OCI-LY3 (cell line): ENCODE measurements at regions not wholly inside any gene's neighbourhood (a gene's known extent, or its start where the extent isn't known, plus 50 kb on each side); places are given as distances from the start of the nearest gene placed in this dataset.

Source experiments
- H2AFZ ChIP-seq: fragments of 200-600, 300-600 bp; shearing (Covaris generic); 2 replicates; pipeline ENCODE4 v1.6.0; 2014; ENCODE audit warnings: antibody characterized with exemption, low read depth, low read length
- H3K27ac ChIP-seq: fragments of 200-600, 300-600 bp; sonication (generic); 2 replicates; pipeline ENCODE4 v1.5.1; 2014; ENCODE audit warnings: mild to moderate bottlenecking, low read length, moderate library complexity, mixed read lengths
- H3K27me3 ChIP-seq: fragments of 200-600, 300-600 bp; sonication (generic); 2 replicates; pipeline ENCODE4 v1.6.1; 2014; ENCODE audit warnings: low read depth, low read length, mixed read lengths
- H3K36me3 ChIP-seq: fragments of 200-600, 300-600 bp; sonication (generic); replicated peaks from 2 replicates; pipeline ENCODE3; 2014; ENCODE audit warnings: low read depth, low read length, mixed read lengths
- H3K4me1 ChIP-seq: fragments of 300-600, 200-600 bp; sonication (generic); 2 replicates; pipeline ENCODE4 v1.6.1; 2014; ENCODE audit warnings: low read length, mixed read lengths
- H3K4me2 ChIP-seq: fragments of 200-600, 300-600 bp; sonication (generic); 2 replicates; pipeline ENCODE4 v1.6.1; 2014; ENCODE audit warnings: low read length, mixed read lengths
- H3K4me3 ChIP-seq: fragments of 300-600, 200-600 bp; sonication (generic); 2 replicates; pipeline ENCODE4 v1.5.1; 2014; ENCODE audit warnings: antibody characterized with exemption, mild to moderate bottlenecking, low read length, moderate library complexity
- H3K79me2 ChIP-seq: fragments of 300-600, 200-600 bp; shearing (Covaris generic); 2 replicates; pipeline ENCODE4 v1.6.1; 2014; ENCODE audit warnings: mild to moderate bottlenecking, low read length, mixed read lengths
- H3K9ac ChIP-seq: fragments of 300-600, 200-600 bp; shearing (Covaris generic); 2 replicates; pipeline ENCODE4 v1.6.0; 2014; ENCODE audit warnings: mild to moderate bottlenecking, low read length, moderate library complexity
- H3K9me3 ChIP-seq: fragments of 200-600, 300-600 bp; shearing (Covaris generic); 2 replicates; pipeline ENCODE4 v1.6.1; 2014; ENCODE audit warnings: low read length, mixed read lengths; ENCODE audit not compliant: insufficient read depth
- H4K20me1 ChIP-seq: fragments of 200-600, 300-600 bp; sonication (generic); 2 replicates; pipeline ENCODE4 v1.6.1; 2016; ENCODE audit warnings: low read length, mixed read lengths; ENCODE audit not compliant: insufficient read depth
- CTCF ChIP-seq: fragments of 200-600, 300-600 bp; sonication (generic); IDR thresholded peaks from 2 replicates; pipeline ENCODE4 v1.5.1; 2014; ENCODE audit warnings: antibody characterized with exemption, low read length, low read depth
- EZH2phosphoT487 ChIP-seq: fragments of 200-600 bp; shearing (Covaris generic); IDR thresholded peaks from 2 replicates; pipeline ENCODE4 v1.6.1; 2018; ENCODE audit warnings: antibody characterized with exemption, mixed run types, low read depth

- no peaks in the 10 kb centered on the region for H3K4me1 ChIP-seq
- H3K4me2 ChIP-seq: no peak overlapping the region
- no peaks in the 10 kb centered on the region for H3K79me2 ChIP-seq
- no peaks in the 10 kb centered on the region for H3K36me3 ChIP-seq
- no peaks in the 10 kb centered on the region for H4K20me1 ChIP-seq
- H3K9me3 ChIP-seq: no peaks in the 10 kb centered on the region
- H2AFZ ChIP-seq: no peak overlapping the region
- H3K27me3 ChIP-seq: peaks cover 32% of the 10 kb centered on the region
- no peak overlapping the region for H3K27ac ChIP-seq
- no peak overlapping the region for H3K9ac ChIP-seq
- TF ChIP-seq EZH2phosphoT487: no peak
- TF ChIP-seq CTCF: no peak
- no peak overlapping the region for H3K4me3 ChIP-seq
Measured at GRCh38 chr5:148725675-148726074, 71.3 kb upstream of the HTR4 start.

- Histone ChIP-seq H3K4me2 (no peak overlapping the region), H3K27ac (no peak overlapping the region), H3K9ac (no peak overlapping the region), H2AFZ (no peak overlapping the region), H3K36me3 (no peaks in the 10 kb centered on the region), H4K20me1 (no peaks in the 10 kb centered on the region), H3K27me3 (peaks cover 24% of the 10 kb centered on the region), H3K79me2 (no peaks in the 10 kb centered on the region), H3K4me1 (no peaks in the 10 kb centered on the region), H3K4me3 (no peak overlapping the region), H3K9me3 (no peaks in the 10 kb centered on the region)
- TF ChIP-seq EZH2phosphoT487 (no peak), CTCF (no peak; the same call in 1 of the 2 replicates)
Measured at GRCh38 chr5:148729182-148729581, 74.9 kb upstream of the HTR4 start.

GRCh38 chr5:148730270-148730669 lies 75.9 kb upstream of the HTR4 start:
- Histone ChIP-seq H3K9ac (no peak overlapping the region), H3K27me3 (peaks cover 25% of the 10 kb centered on the region; the same call in 1 of the 2 replicates), H3K4me2 (no peak overlapping the region), H3K27ac (no peak overlapping the region), H3K4me1 (no peaks in the 10 kb centered on the region), H3K9me3 (no peaks in the 10 kb centered on the region), H2AFZ (no peak overlapping the region), H4K20me1 (no peaks in the 10 kb centered on the region), H3K36me3 (no peaks in the 10 kb centered on the region), H3K4me3 (no peak overlapping the region), H3K79me2 (no peaks in the 10 kb centered on the region)
- no peak for TF ChIP-seq CTCF
- TF ChIP-seq EZH2phosphoT487: no peak

- TF ChIP-seq CTCF (peak; percentile 95), EZH2phosphoT487 (no peak)
- no peaks in the 10 kb centered on the region for H3K9me3 ChIP-seq
- no peaks in the 10 kb centered on the region for H3K4me1 ChIP-seq
- H3K27ac ChIP-seq: no peak overlapping the region
- H3K79me2 ChIP-seq: no peaks in the 10 kb centered on the region
- H3K9ac ChIP-seq: no peak overlapping the region
- peak overlapping the region; percentile 68 for H3K4me2 ChIP-seq
- H4K20me1 ChIP-seq: no peaks in the 10 kb centered on the region
- no peaks in the 10 kb centered on the region for H3K36me3 ChIP-seq
- H3K4me3 ChIP-seq: peak overlapping the region; percentile 56
- no peak overlapping the region; the same call in 1 of the 2 replicates for H2AFZ ChIP-seq
- peaks cover 30% of the 10 kb centered on the region; the same call in 1 of the 2 replicates for H3K27me3 ChIP-seq
Measured at GRCh38 chr5:148730942-148731898, 76.9 kb upstream of the HTR4 start.
